ENCODE measurements at regions not wholly inside any gene's neighbourhood (a gene's known extent, or its start where the extent isn't known, plus 50 kb on each side); places are given as distances from the start of the nearest gene placed in this dataset.

DNA sequence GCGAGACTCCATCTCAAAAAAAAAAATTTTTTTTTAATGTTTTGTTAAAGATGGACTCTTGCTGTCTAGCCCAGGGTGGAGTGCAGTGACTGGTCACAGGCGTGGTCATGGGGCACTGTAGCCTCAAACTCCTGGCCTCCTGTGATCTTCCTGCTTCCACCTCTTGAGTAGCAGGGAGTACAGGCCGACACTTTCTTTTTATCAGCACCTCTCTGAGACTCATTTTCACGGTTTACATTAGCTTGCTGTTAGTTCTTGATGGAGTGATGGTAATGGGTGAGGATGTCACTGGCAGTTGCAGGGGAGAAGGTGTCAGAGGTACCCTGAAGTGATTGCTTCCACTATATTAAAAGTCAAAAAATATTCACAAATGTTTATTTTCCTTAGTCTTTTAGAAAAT lies 95.3 kb upstream of the MTPN start:
- DNase-seq: no peak
- TF ChIP-seq, protein P1, sequence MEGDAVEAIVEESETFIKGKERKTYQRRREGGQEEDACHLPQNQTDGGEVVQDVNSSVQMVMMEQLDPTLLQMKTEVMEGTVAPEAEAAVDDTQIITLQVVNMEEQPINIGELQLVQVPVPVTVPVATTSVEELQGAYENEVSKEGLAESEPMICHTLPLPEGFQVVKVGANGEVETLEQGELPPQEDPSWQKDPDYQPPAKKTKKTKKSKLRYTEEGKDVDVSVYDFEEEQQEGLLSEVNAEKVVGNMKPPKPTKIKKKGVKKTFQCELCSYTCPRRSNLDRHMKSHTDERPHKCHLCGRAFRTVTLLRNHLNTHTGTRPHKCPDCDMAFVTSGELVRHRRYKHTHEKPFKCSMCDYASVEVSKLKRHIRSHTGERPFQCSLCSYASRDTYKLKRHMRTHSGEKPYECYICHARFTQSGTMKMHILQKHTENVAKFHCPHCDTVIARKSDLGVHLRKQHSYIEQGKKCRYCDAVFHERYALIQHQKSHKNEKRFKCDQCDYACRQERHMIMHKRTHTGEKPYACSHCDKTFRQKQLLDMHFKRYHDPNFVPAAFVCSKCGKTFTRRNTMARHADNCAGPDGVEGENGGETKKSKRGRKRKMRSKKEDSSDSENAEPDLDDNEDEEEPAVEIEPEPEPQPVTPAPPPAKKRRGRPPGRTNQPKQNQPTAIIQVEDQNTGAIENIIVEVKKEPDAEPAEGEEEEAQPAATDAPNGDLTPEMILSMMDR (IDR thresholded peaks at IDR 0.05): no peak
- no peaks in the 10 kb centered on the region for H3K4me1 ChIP-seq (ENCODE audit: low read depth)
- no peaks in the 10 kb centered on the region for H3K36me3 ChIP-seq (ENCODE audit: low read depth)
- ATAC-seq: no peak
- H3K9me3 ChIP-seq: no peaks in the 10 kb centered on the region
- intact Hi-C loops (cut with DNase I, micrococcal nuclease): no loop called here
- no peak overlapping the region for H3K4me3 ChIP-seq

DNA sequence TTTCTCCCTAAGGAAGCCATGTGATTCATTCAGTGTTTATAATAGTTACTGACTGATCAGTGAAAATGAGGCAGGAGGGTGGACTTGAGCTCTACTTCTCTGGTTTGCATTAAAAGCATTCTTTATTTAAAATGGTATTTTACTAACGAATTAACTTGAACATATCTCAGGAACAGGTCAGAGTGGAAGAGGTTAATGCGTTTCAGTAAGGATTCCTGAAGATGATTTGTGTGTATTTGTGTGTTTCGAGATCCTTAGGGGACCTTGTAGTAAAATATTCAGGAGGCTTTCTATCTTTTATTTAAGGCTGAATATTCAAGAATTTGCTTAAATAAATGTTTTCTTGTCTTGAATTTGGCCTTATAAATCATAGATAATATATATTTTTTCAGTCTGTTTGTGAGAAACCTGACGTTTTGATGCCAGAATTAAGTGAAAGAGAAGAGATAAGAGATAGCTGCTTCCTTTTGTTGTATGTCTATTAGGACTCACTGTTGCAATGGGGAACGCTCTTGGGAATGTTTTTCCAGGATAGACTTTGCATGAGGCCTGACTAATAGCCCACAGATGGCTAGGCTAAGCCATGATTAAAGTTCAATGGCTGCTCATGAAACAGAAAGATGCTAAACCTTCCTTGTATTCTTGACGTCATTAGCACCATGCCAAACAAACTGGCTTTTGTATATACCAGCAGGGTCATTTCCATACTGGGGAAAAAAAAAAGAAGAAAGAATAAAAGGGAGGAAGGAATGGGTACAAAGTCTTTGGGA lies 93.8 kb upstream of the MTPN start:
- Histone ChIP-seq H3K9me3 (no peaks in the 10 kb centered on the region), H3K4me3 (no peak overlapping the region), H3K36me3 (ENCODE audit: low read depth) (no peaks in the 10 kb centered on the region), H3K4me1 (ENCODE audit: low read depth) (no peaks in the 10 kb centered on the region)
- intact Hi-C loops (cut with DNase I, micrococcal nuclease): no loop called here
- DNase-seq: no peak
- TF ChIP-seq, protein P1 (IDR thresholded peaks at IDR 0.05): no peak
- no peak for ATAC-seq

DNA sequence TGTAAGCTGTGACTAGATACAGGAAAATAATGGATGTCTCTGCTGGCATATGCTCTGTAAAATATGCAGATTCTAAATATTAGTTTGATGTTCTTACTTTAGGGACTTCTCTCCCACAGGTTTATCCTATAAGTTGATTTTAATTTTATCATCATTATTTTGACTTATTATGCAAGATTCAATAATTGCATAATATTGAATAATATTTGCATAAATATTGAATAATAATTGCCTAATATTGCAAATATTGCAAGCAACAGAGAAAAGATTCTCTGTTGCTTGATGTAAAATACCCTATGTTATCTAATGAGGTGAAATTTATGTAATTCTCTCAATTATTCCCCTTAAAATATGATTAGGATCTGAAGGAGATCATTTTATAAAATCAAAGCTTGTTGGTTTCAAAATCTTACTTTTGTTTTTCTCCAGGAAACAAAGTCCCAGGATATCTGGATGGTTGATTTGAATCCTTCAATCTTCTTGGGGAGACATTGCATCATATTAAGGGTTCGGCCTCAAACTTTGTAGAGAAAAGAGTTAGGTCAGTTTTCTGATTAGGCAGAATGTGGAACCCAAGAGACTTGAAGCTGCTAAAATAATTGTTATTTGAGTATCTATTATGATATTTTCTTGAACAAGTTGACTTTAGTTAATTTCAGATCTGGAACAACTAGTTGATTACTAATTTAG lies 92.8 kb upstream of the MTPN start:
- DNase-seq (no peak), ATAC-seq (no peak)
- Histone ChIP-seq H3K9me3 (no peaks in the 10 kb centered on the region), H3K4me1 (ENCODE audit: low read depth) (no peaks in the 10 kb centered on the region), H3K36me3 (ENCODE audit: low read depth) (no peaks in the 10 kb centered on the region), H3K4me3 (no peak overlapping the region)
- TF ChIP-seq, protein P1 (IDR thresholded peaks at IDR 0.05): no peak
- intact Hi-C loops (cut with DNase I, micrococcal nuclease): no loop called here

DNA sequence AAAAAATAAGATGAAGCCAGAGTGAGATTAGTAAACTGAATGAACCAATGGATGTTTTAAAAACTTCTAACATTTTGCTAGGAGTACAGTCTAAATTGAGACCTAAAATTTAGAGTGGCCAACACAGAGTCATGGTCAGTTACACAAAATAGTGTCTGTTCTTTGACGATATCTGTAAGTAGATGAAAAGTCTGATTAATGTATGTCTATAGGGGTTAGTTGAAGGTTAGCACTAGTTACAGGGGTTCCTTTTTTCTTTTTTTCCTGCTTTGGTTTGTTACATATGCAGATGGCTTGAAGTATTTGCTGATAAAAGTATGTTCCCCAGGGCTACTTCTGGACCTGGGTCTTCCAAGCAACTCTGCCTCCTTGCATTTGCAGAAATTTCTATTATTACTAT lies 90.1 kb upstream of the MTPN start:
- Histone ChIP-seq H3K9me3 (no peaks in the 10 kb centered on the region), H3K4me3 (no peak overlapping the region), H3K36me3 (ENCODE audit: low read depth) (no peaks in the 10 kb centered on the region), H3K4me1 (ENCODE audit: low read depth) (no peaks in the 10 kb centered on the region)
- TF ChIP-seq, protein P1 (IDR thresholded peaks at IDR 0.05): no peak
- intact Hi-C loops (cut with DNase I, micrococcal nuclease): no loop called here
- ATAC-seq: no peak
- no peak for DNase-seq

DNA sequence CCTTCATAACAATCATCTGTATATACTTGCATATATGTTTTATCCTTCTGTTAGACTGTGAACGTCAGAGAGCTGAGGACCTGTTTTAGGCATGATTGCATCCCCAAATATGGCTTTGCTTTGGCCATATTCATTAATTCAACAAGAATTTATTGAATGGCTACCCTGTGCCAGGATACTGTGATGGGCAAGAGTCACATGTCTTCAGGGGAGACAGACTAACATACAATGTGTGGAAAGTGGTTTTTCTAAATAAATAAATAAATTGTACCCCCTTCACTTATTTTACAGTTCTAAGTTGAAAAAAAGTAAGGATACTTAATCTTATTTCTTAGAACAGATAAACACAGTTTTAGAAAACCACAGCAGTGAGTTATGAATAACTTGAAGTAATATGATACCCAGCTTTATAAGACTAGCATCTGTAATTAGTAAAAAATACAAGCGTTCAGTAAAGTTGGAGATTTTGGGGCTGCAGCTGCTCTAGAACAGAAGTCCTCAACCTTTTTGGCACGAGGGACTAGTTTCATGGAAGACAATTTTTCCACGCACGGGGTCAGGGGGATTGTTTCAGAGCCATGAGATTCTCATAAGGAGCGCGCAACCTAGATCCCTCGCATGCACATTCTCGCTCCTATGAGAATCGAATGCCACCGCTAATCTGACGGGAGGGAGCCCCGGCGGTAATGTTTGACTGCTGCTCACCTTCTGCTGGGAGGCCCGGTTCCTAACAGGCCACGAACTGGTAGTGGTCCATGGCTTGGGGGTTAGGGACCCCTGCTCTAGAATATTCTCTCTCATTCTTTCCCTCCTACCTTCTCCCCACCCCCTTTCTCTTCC lies 89.4 kb upstream of the MTPN start:
- Histone ChIP-seq H3K4me1 (ENCODE audit: low read depth) (no peaks in the 10 kb centered on the region), H3K9me3 (no peaks in the 10 kb centered on the region), H3K4me3 (no peak overlapping the region), H3K36me3 (ENCODE audit: low read depth) (no peaks in the 10 kb centered on the region)
- DNase-seq (no peak), ATAC-seq (no peak)
- TF ChIP-seq, protein P1 (IDR thresholded peaks at IDR 0.05): no peak
- intact Hi-C loops (cut with DNase I, micrococcal nuclease): no loop called here

All from mucosa of descending colon (tissue), 3 donors.